Nephron progenitor cell (in vitro differentiated cells): ENCODE measurements at regions not wholly inside any gene's neighbourhood (a gene's known extent, or its start where the extent isn't known, plus 50 kb on each side); places are given as distances from the start of the nearest gene placed in this dataset.

Experiments
- DNase-seq: peaks from one replicate; pipeline ENCODE4 v3.0.0; 2021
- H3K27ac Mint-ChIP-seq: 2 replicates; pipeline ENCODE4 v1.8.0; 2021; ENCODE audit warnings: mild to moderate bottlenecking, moderate library complexity, mixed read lengths
- H3K27me3 Mint-ChIP-seq: 2 replicates; pipeline ENCODE4 v1.8.0; 2021; ENCODE audit warnings: mild to moderate bottlenecking, low read depth, mixed read lengths; ENCODE audit not compliant: poor library complexity
- H3K36me3 Mint-ChIP-seq: 2 replicates; pipeline ENCODE4 v1.8.0; 2021; ENCODE audit warnings: low read depth, mixed read lengths
- H3K4me1 Mint-ChIP-seq: 2 replicates; pipeline ENCODE4 v1.8.0; 2021; ENCODE audit warnings: mixed read lengths
- H3K4me3 Mint-ChIP-seq: 2 replicates; pipeline ENCODE4 v1.8.0; 2021; ENCODE audit warnings: mild to moderate bottlenecking, moderate library complexity, mixed read lengths
- H3K9me3 Mint-ChIP-seq: 2 replicates; pipeline ENCODE4 v1.8.0; 2021; ENCODE audit warnings: mild to moderate bottlenecking, moderate library complexity, mixed read lengths
- CTCF ChIP-seq: fragments of 200-600 bp; sonication (generic); IDR thresholded peaks from 2 replicates; pipeline ENCODE4 v1.5.0; 2021; ENCODE audit warnings: antibody characterized with exemption

GRCh38 chr6:84929212-84929611, 164.8 kb upstream of the TBX18 start:
- peaks cover 7% of the 10 kb centered on the region for H3K27me3 Mint-ChIP-seq
- no peaks in the 10 kb centered on the region for H3K4me1 Mint-ChIP-seq
- H3K9me3 Mint-ChIP-seq = no peaks in the 10 kb centered on the region
- no peak overlapping the region for H3K4me3 Mint-ChIP-seq
- H3K27ac Mint-ChIP-seq = no peak overlapping the region
- H3K36me3 Mint-ChIP-seq = no peaks in the 10 kb centered on the region
- no peak for DNase-seq
- no peak for TF ChIP-seq CTCF

- H3K4me3 Mint-ChIP-seq = no peak overlapping the region
Measured at GRCh38 chr6:84927551-84927950, 163.2 kb upstream of the TBX18 start.

GRCh38 chr6:84926189-84927155, 162.1 kb upstream of the TBX18 start:
- Mint-ChIP-seq H3K27me3 (peaks cover 7% of the 10 kb centered on the region), H3K36me3 (no peaks in the 10 kb centered on the region), H3K9me3 (no peaks in the 10 kb centered on the region), H3K27ac (no peak overlapping the region), H3K4me3 (no peak overlapping the region), H3K4me1 (peaks cover 4% of the 10 kb centered on the region)
- TF ChIP-seq CTCF = no peak
- DNase-seq = no peak

More at GRCh38 chr6:84927551-84927950, 163.2 kb upstream of the TBX18 start:
- Mint-ChIP-seq H3K9me3 (no peaks in the 10 kb centered on the region), H3K27ac (no peak overlapping the region), H3K27me3 (peaks cover 7% of the 10 kb centered on the region), H3K36me3 (no peaks in the 10 kb centered on the region), H3K4me1 (no peaks in the 10 kb centered on the region)
- TF ChIP-seq CTCF = no peak
- DNase-seq = no peak

GRCh38 chr6:84921891-84922290, 157.5 kb upstream of the TBX18 start:
- DNase-seq = no peak
- TF ChIP-seq CTCF = no peak
- peak overlapping the region; percentile 34 for H3K27ac Mint-ChIP-seq
- H3K9me3 Mint-ChIP-seq = no peaks in the 10 kb centered on the region
- no peaks in the 10 kb centered on the region for H3K36me3 Mint-ChIP-seq
- H3K4me1 Mint-ChIP-seq = peaks cover 7% of the 10 kb centered on the region
- H3K4me3 Mint-ChIP-seq = no peak overlapping the region
- H3K27me3 Mint-ChIP-seq = peaks cover 9% of the 10 kb centered on the region

GRCh38 chr6:84920021-84920420, 155.6 kb upstream of the TBX18 start:
- peaks cover 7% of the 10 kb centered on the region for H3K4me1 Mint-ChIP-seq
- H3K27ac Mint-ChIP-seq = no peak overlapping the region
- H3K36me3 Mint-ChIP-seq = no peaks in the 10 kb centered on the region
- DNase-seq = no peak
- H3K27me3 Mint-ChIP-seq = peaks cover 7% of the 10 kb centered on the region
- TF ChIP-seq CTCF = no peak
- no peaks in the 10 kb centered on the region for H3K9me3 Mint-ChIP-seq
- no peak overlapping the region for H3K4me3 Mint-ChIP-seq

- peaks cover 9% of the 10 kb centered on the region for H3K27me3 Mint-ChIP-seq
- no peak for TF ChIP-seq CTCF
Measured at GRCh38 chr6:84916704-84917103, 152.3 kb upstream of the TBX18 start.

More at GRCh38 chr6:84916704-84917103, 152.3 kb upstream of the TBX18 start:
- Mint-ChIP-seq H3K9me3 (no peaks in the 10 kb centered on the region), H3K27ac (no peak overlapping the region), H3K4me1 (peaks cover 23% of the 10 kb centered on the region), H3K4me3 (no peak overlapping the region), H3K36me3 (no peaks in the 10 kb centered on the region)
- DNase-seq = no peak
